SK-N-MC (cell line): ENCODE measurements at regions not wholly inside any gene's neighbourhood (a gene's known extent, or its start where the extent isn't known, plus 50 kb on each side); places are given as distances from the start of the nearest gene placed in this dataset.

Source experiments
- EZH2 ChIP-seq: fragments of 200-600 bp; sonication (generic); IDR thresholded peaks from one replicate; pipeline ENCODE4 v1.6.1; 2017; ENCODE audit warnings: antibody characterized with exemption
- FOXP2 ChIP-seq: optimal IDR thresholded peaks from 2 replicates; pipeline ENCODE3; 2011; ENCODE audit warnings: mild to moderate bottlenecking, moderate library complexity; ENCODE audit not compliant: insufficient read depth; ENCODE audit errors: extremely low read length, control extremely low read depth
- POLR2AphosphoS5 ChIP-seq: IDR thresholded peaks from 2 replicates; pipeline ENCODE4 v1.6.1; 2012; ENCODE audit warnings: mild to moderate bottlenecking, low read depth, low read length, borderline replicate concordance

GRCh38 chr6:120354452-120355098, 979.7 kb downstream of the TBC1D32 start:
- TF ChIP-seq POLR2AphosphoS5, result no peak
- no peak for TF ChIP-seq EZH2
- no peak for TF ChIP-seq FOXP2
